ENCODE measurements at regions not wholly inside any gene's neighbourhood (a gene's known extent, or its start where the extent isn't known, plus 50 kb on each side); places are given as distances from the start of the nearest gene placed in this dataset.

DNA sequence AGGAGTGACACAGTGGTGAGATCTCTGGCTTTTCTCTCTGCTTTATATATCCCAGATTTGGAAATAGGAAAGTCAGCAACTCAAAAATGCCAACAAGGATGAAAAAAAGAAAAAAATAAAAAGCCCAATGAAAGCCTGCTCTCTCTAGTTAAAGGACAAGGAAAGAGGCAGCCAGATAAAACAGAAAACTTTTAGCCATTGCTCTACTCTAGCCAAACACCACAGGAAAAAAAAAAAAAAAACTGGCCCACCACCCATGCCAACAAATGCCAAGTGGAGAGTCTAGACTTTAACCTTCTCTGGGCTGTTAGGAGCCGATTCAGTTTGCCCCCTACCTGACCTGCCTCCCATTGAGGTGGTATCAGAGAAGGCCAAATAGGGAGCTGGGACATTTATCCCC lies 222.3 kb upstream of the TMTC1 start:
- no peak overlapping the region for H3K4me3 ChIP-seq
- H2AFZ ChIP-seq: no peak overlapping the region
- no peak for DNase-seq (ENCODE audit: low spot score)
- WGBS (ENCODE audit: low lambda C conversion rate, missing lambda C conversion rate): 67% methylated on average over 1 of the region's 1 CpG
- H3K4me2 ChIP-seq: no peak overlapping the region
- no peaks in the 10 kb centered on the region for H3K36me3 ChIP-seq (replicated peaks; ENCODE audit: insufficient read depth, low read depth)
- H3K9me3 ChIP-seq (ENCODE audit: low read depth): no peaks in the 10 kb centered on the region
- TF ChIP-seq, protein P1, sequence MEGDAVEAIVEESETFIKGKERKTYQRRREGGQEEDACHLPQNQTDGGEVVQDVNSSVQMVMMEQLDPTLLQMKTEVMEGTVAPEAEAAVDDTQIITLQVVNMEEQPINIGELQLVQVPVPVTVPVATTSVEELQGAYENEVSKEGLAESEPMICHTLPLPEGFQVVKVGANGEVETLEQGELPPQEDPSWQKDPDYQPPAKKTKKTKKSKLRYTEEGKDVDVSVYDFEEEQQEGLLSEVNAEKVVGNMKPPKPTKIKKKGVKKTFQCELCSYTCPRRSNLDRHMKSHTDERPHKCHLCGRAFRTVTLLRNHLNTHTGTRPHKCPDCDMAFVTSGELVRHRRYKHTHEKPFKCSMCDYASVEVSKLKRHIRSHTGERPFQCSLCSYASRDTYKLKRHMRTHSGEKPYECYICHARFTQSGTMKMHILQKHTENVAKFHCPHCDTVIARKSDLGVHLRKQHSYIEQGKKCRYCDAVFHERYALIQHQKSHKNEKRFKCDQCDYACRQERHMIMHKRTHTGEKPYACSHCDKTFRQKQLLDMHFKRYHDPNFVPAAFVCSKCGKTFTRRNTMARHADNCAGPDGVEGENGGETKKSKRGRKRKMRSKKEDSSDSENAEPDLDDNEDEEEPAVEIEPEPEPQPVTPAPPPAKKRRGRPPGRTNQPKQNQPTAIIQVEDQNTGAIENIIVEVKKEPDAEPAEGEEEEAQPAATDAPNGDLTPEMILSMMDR (IDR thresholded peaks at IDR 0.05; ENCODE audit: poor library complexity): no peak
- TF ChIP-seq EZH2 (IDR thresholded peaks at IDR 0.05; ENCODE audit: borderline replicate concordance) (no peak), EZH2phosphoT487 (IDR thresholded peaks at IDR 0.05; ENCODE audit: low read depth, severe bottlenecking, unreplicated experiment) (no peak)
- no peaks in the 10 kb centered on the region for H3K4me1 ChIP-seq (ENCODE audit: insufficient read depth)
- H3K27ac ChIP-seq: no peak overlapping the region
- no peaks in the 10 kb centered on the region for H3K79me2 ChIP-seq
- no peaks in the 10 kb centered on the region for H4K20me1 ChIP-seq (ENCODE audit: insufficient read depth, poor library complexity, severe bottlenecking)
- no peaks in the 10 kb centered on the region for H3K27me3 ChIP-seq
- no peaks in the 10 kb centered on the region for H3K9me2 ChIP-seq (replicated peaks; ENCODE audit: insufficient read depth)

DNA sequence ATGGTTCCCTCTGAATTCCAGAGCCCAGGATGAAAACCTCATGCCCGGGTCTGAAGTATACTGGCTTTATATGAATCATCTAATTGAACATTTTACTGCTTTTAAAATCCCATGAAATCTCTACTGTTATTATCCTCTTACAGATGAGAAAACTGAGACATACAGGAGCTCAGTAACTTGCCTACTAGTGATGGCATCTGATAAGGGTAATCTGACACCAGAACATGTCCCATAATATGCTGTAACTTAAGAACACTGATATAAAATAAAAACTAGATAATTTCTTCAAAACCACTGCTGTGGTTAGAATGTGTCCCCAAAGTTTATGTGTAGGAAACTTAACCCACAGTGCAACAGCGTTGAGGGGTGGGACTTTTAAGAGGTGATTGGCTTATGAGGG lies 219.6 kb upstream of the TMTC1 start:
- Histone ChIP-seq H3K9me2 (replicated peaks; ENCODE audit: insufficient read depth) (no peaks in the 10 kb centered on the region), H3K36me3 (replicated peaks; ENCODE audit: insufficient read depth, low read depth) (no peaks in the 10 kb centered on the region), H3K79me2 (no peaks in the 10 kb centered on the region), H4K20me1 (ENCODE audit: insufficient read depth, poor library complexity, severe bottlenecking) (no peaks in the 10 kb centered on the region), H3K4me1 (ENCODE audit: insufficient read depth) (no peaks in the 10 kb centered on the region), H3K27ac (no peak overlapping the region), H2AFZ (no peak overlapping the region), H3K4me2 (no peak overlapping the region), H3K4me3 (no peak overlapping the region), H3K27me3 (no peaks in the 10 kb centered on the region), H3K9me3 (ENCODE audit: low read depth) (no peaks in the 10 kb centered on the region)
- DNase-seq (ENCODE audit: low spot score): no peak
- 80% methylated on average over 2 of the region's 2 CpGs for WGBS (ENCODE audit: low lambda C conversion rate, missing lambda C conversion rate)
- TF ChIP-seq, protein P1 (IDR thresholded peaks at IDR 0.05; ENCODE audit: poor library complexity): no peak
- no peak for TF ChIP-seq EZH2phosphoT487 (IDR thresholded peaks at IDR 0.05; ENCODE audit: low read depth, severe bottlenecking, unreplicated experiment)

GRCh38 chr12:30002677-30003076 lies 218.9 kb upstream of the TMTC1 start:
- Histone ChIP-seq H3K27ac (no peak overlapping the region), H3K4me3 (no peak overlapping the region), H3K9me3 (ENCODE audit: low read depth) (no peaks in the 10 kb centered on the region), H3K36me3 (replicated peaks; ENCODE audit: insufficient read depth, low read depth) (no peaks in the 10 kb centered on the region), H3K9me2 (replicated peaks; ENCODE audit: insufficient read depth) (no peaks in the 10 kb centered on the region), H3K79me2 (no peaks in the 10 kb centered on the region), H3K4me2 (no peak overlapping the region), H3K4me1 (ENCODE audit: insufficient read depth) (no peaks in the 10 kb centered on the region), H3K27me3 (no peaks in the 10 kb centered on the region), H4K20me1 (ENCODE audit: insufficient read depth, poor library complexity, severe bottlenecking) (no peaks in the 10 kb centered on the region), H2AFZ (no peak overlapping the region)
- DNase-seq (ENCODE audit: low spot score): no peak
- no peak for TF ChIP-seq EZH2phosphoT487 (IDR thresholded peaks at IDR 0.05; ENCODE audit: low read depth, severe bottlenecking, unreplicated experiment)
- TF ChIP-seq EZH2 (IDR thresholded peaks at IDR 0.05; ENCODE audit: borderline replicate concordance): no peak
- TF ChIP-seq, protein P1 (IDR thresholded peaks at IDR 0.05; ENCODE audit: poor library complexity): no peak
- 96% methylated on average over 5 of the region's 5 CpGs for WGBS (ENCODE audit: low lambda C conversion rate, missing lambda C conversion rate)

- TF ChIP-seq, protein P1 (IDR thresholded peaks at IDR 0.05; ENCODE audit: poor library complexity): no peak
- no peak for TF ChIP-seq EZH2 (IDR thresholded peaks at IDR 0.05; ENCODE audit: borderline replicate concordance)
- TF ChIP-seq EZH2phosphoT487 (IDR thresholded peaks at IDR 0.05; ENCODE audit: low read depth, severe bottlenecking, unreplicated experiment): no peak
- no peak overlapping the region for H3K27ac ChIP-seq
- H3K4me2 ChIP-seq: no peak overlapping the region
- H3K79me2 ChIP-seq: no peaks in the 10 kb centered on the region
- no peaks in the 10 kb centered on the region for H3K9me2 ChIP-seq (replicated peaks; ENCODE audit: insufficient read depth)
- no peaks in the 10 kb centered on the region for H3K36me3 ChIP-seq (replicated peaks; ENCODE audit: insufficient read depth, low read depth)
- no peaks in the 10 kb centered on the region for H3K4me1 ChIP-seq (ENCODE audit: insufficient read depth)
- H2AFZ ChIP-seq: no peak overlapping the region
- no peaks in the 10 kb centered on the region for H4K20me1 ChIP-seq (ENCODE audit: insufficient read depth, poor library complexity, severe bottlenecking)
- 75% methylated on average over 1 of the region's 1 CpG for WGBS (ENCODE audit: low lambda C conversion rate, missing lambda C conversion rate)
- no peaks in the 10 kb centered on the region for H3K9me3 ChIP-seq (ENCODE audit: low read depth)
- peak; percentile 13 for DNase-seq (ENCODE audit: low spot score)
- no peaks in the 10 kb centered on the region for H3K27me3 ChIP-seq
- no peak overlapping the region for H3K4me3 ChIP-seq
These were observed 216.7 kb upstream of the TMTC1 start for GRCh38 chr12:30000401-30000800.
